SK-N-SH treated with all-trans-retinoic acid at 6 μM for 48 hours (cell line): ENCODE measurements at regions not wholly inside any gene's neighbourhood (a gene's known extent, or its start where the extent isn't known, plus 50 kb on each side); places are given as distances from the start of the nearest gene placed in this dataset.

Experiments
- ATAC-seq: fragments of 200-7000 bp; cut with Tn5 transposase; 3 replicates; pipeline ENCODE4 v1.9.1; 2020; ENCODE audit warnings: mild to moderate bottlenecking, moderate library complexity
- CREB5 ChIP-seq: fragments of 250-450 bp; sonication (Bioruptor Pico); IDR thresholded peaks from 2 replicates; pipeline ENCODE4 v1.5.1; 2020; ENCODE audit warnings: low read depth, mild to moderate bottlenecking, moderate library complexity
- CSDC2 ChIP-seq: fragments of 250-450 bp; sonication (Bioruptor Pico); IDR thresholded peaks from 2 replicates; pipeline ENCODE4 v1.5.0; 2020; ENCODE audit warnings: mild to moderate bottlenecking, moderate library complexity
- ESRRG ChIP-seq: fragments of 250-450 bp; sonication (Bioruptor Pico); IDR thresholded peaks from 2 replicates; pipeline ENCODE4 v1.6.1; 2021; ENCODE audit warnings: mild to moderate bottlenecking
- ISL1 ChIP-seq: fragments of 250-450 bp; sonication (Bioruptor Pico); IDR thresholded peaks from 2 replicates; pipeline ENCODE4 v2.1.2; 2022; ENCODE audit warnings: mild to moderate bottlenecking, moderate library complexity
- TCF4 ChIP-seq: fragments of 250-450 bp; sonication (Bioruptor Pico); IDR thresholded peaks from 2 replicates; pipeline ENCODE4 v1.8.0; 2021; ENCODE audit warnings: mild to moderate bottlenecking, moderate library complexity, borderline replicate concordance
- TSHZ2 ChIP-seq: fragments of 250-450 bp; sonication (Bioruptor Pico); IDR thresholded peaks from 2 replicates; pipeline ENCODE4 v1.5.0; 2020; ENCODE audit warnings: mild to moderate bottlenecking, moderate library complexity
- ZC3H10 ChIP-seq: fragments of 250-450 bp; sonication (Bioruptor Pico); IDR thresholded peaks from 2 replicates; pipeline ENCODE4 v1.5.1; 2021; ENCODE audit warnings: mild to moderate bottlenecking, moderate library complexity
- ZFP30 ChIP-seq: fragments of 450-650 bp; formaldehyde crosslinking; IDR thresholded peaks from 2 replicates; pipeline ENCODE4 v1.5.0; 2022; ENCODE audit warnings: mild to moderate bottlenecking, moderate library complexity
- ZNF565 ChIP-seq: fragments of 450-650 bp; formaldehyde crosslinking; conservative IDR thresholded peaks from 2 replicates; pipeline ENCODE4 v1.5.0; 2020; ENCODE audit warnings: low read depth, mild to moderate bottlenecking, moderate library complexity
- ZNF70 ChIP-seq: fragments of 450-650 bp; formaldehyde crosslinking; IDR thresholded peaks from 2 replicates; pipeline ENCODE4 v1.5.0; 2020; ENCODE audit warnings: mild to moderate bottlenecking, moderate library complexity

GRCh38 chr5:57539281-57539701, 56.7 kb upstream of the ACTBL2 start (continued):
- TF ChIP-seq TSHZ2 (CRISPR knock-in tag) = no peak
- TF ChIP-seq ESRRG = no peak
- TF ChIP-seq ZC3H10 (CRISPR knock-in tag) = no peak

GRCh38 chr5:57538341-57538955, 55.8 kb upstream of the ACTBL2 start:
- ATAC-seq = no peak; the same call in 2 of the 3 replicates
- TF ChIP-seq ISL1 (CRISPR knock-in tag) (no peak), ZNF70 (CRISPR knock-in tag) (no peak), CREB5 (CRISPR knock-in tag) (no peak), TCF4 (CRISPR knock-in tag) (no peak)

- ATAC-seq = no peak
- TF ChIP-seq ZNF565 (CRISPR knock-in tag) = no peak
- TF ChIP-seq ZFP30 = no peak
Measured at GRCh38 chr5:57537811-57538210, 55.2 kb upstream of the ACTBL2 start.

- TF ChIP-seq ZNF70 (CRISPR knock-in tag) (no peak), ISL1 (CRISPR knock-in tag) (peak; percentile 52; the same call in 1 of the 2 replicates), CSDC2 (CRISPR knock-in tag) (no peak)
Measured at GRCh38 chr5:57532513-57533497, 50.2 kb upstream of the ACTBL2 start.

More at GRCh38 chr5:57532513-57533497, 50.2 kb upstream of the ACTBL2 start:
- ATAC-seq = peak; percentile 80
